Thyroid gland (tissue), 4 donors: ENCODE measurements at regions not wholly inside any gene's neighbourhood (a gene's known extent, or its start where the extent isn't known, plus 50 kb on each side); places are given as distances from the start of the nearest gene placed in this dataset.

ENCODE experiments used
- DNase-seq, 2 donors: peaks; one replicate each; pipeline ENCODE4 v3.0.0-alpha.2; 2019
- H3K27ac ChIP-seq, 3 donors: fragments of 200-600 bp; sonication (generic); 1 replicate in 2 of 3; 2 replicates in 1 of 3; pipeline ENCODE4 v1.5.1; 2016 to 2019; ENCODE audit warnings: mild to moderate bottlenecking in 1 of 3, moderate library complexity in 1 of 3
- H3K27me3 ChIP-seq: fragments of 200-600 bp; sonication (generic); one replicate; pipeline ENCODE4 v1.5.1; 2019
- H3K36me3 ChIP-seq, 2 donors: fragments of 200-600 bp; sonication (generic); one replicate each; pipeline ENCODE4 v1.5.1; 2016 to 2019
- H3K4me1 ChIP-seq, 2 donors: fragments of 200-600 bp; sonication (generic); one replicate each; pipeline ENCODE4 v1.5.1; 2017 to 2019
- H3K4me3 ChIP-seq, 3 donors: fragments of 200-600 bp; sonication (generic); replicated peaks in 1 of 3; 1 replicate in 2 of 3; 2 replicates in 1 of 3; pipeline ENCODE4 v1.5.1; 2016; ENCODE audit warnings: mild to moderate bottlenecking in 1 of 3
- H3K9me3 ChIP-seq: fragments of 200-600 bp; sonication (generic); one replicate; pipeline ENCODE4 v1.5.1; 2017
- CTCF ChIP-seq, 6 experiments: fragments of 200-600 bp in 3 of 6; fragments of 450-650 bp in 3 of 6; sonication (generic) in 3 of 6; IDR thresholded peaks; one replicate each; pipeline ENCODE4 v1.5.1; 2016 to 2019; ENCODE audit warnings: antibody characterized with exemption in 6 of 6, mild to moderate bottlenecking in 2 of 6, inconsistent platforms in 1 of 6, moderate library complexity in 1 of 6
- POLR2A ChIP-seq, 2 donors: fragments of 450-650 bp; IDR thresholded peaks; one replicate each; pipeline ENCODE4 v1.6.1; 2017; ENCODE audit warnings: antibody characterized with exemption in 2 of 2, mild to moderate bottlenecking in 2 of 2, moderate library complexity in 1 of 2
- WGBS, 2 donors: methylation state at CpG; one replicate each; pipeline ENCODE4 v1.1.5; 2017; 5-methylcytosine and 5-hydroxymethylcytosine counted together
- intact Hi-C: fragments of 100-400 bp; cut with DNase I; formaldehyde crosslinking; loops from one replicate; pipeline ENCODE4 v1.15.1; 2023

GRCh38 chr2:164429354-164429753, 191.9 kb downstream of the GRB14 start:
- no peaks in the 10 kb centered on the region for H3K9me3 ChIP-seq
- no peaks in the 10 kb centered on the region for H3K36me3 ChIP-seq
- intact Hi-C loops, result no loop called here
- TF ChIP-seq POLR2A (IDR thresholded peaks at IDR 0.05), result no peak
- TF ChIP-seq CTCF (IDR thresholded peaks at IDR 0.05), result no peak
- no peak overlapping the region for H3K4me3 ChIP-seq
- H3K4me1 ChIP-seq, result no peaks in the 10 kb centered on the region
- DNase-seq, result no peak
- H3K27me3 ChIP-seq, result no peaks in the 10 kb centered on the region
- H3K27ac ChIP-seq, result no peak overlapping the region
- WGBS, 2 donors, result 79% methylated on average over 2 of the region's 2 CpGs

- no peaks in the 10 kb centered on the region for H3K9me3 ChIP-seq
- no peaks in the 10 kb centered on the region for H3K4me1 ChIP-seq
- no peak overlapping the region for H3K4me3 ChIP-seq
- H3K27me3 ChIP-seq, result no peaks in the 10 kb centered on the region
- TF ChIP-seq CTCF (IDR thresholded peaks at IDR 0.05) (no peak), POLR2A (IDR thresholded peaks at IDR 0.05) (no peak)
- whole genome bisulfite sequencing, 2 donors, result 96 to 98% methylated on average over 7 of the region's 7 CpGs
- intact Hi-C loops, result no loop called here
- no peak for DNase-seq
- H3K27ac ChIP-seq, result no peak overlapping the region
- no peaks in the 10 kb centered on the region for H3K36me3 ChIP-seq
These were observed 194.2 kb downstream of the GRB14 start for GRCh38 chr2:164427111-164427510.

GRCh38 chr2:164420787-164421186, 200.5 kb downstream of the GRB14 start:
- H3K27me3 ChIP-seq, result no peaks in the 10 kb centered on the region
- no peak overlapping the region for H3K4me3 ChIP-seq
- intact Hi-C loops, result no loop called here
- TF ChIP-seq CTCF (IDR thresholded peaks at IDR 0.05), result no peak
- no peak for TF ChIP-seq POLR2A (IDR thresholded peaks at IDR 0.05)
- H3K9me3 ChIP-seq, result no peaks in the 10 kb centered on the region
- no peaks in the 10 kb centered on the region for H3K36me3 ChIP-seq
- no peaks in the 10 kb centered on the region for H3K4me1 ChIP-seq
- 95 to 97% methylated on average over 5 of the region's 5 CpGs for WGBS, 2 donors
- H3K27ac ChIP-seq, result no peak overlapping the region
- no peak for DNase-seq

- 89 to 94% methylated on average over 2 of the region's 2 CpGs for WGBS, 2 donors
- Histone ChIP-seq H3K27me3 (no peaks in the 10 kb centered on the region), H3K9me3 (no peaks in the 10 kb centered on the region), H3K36me3 (no peaks in the 10 kb centered on the region), H3K4me1 (no peaks in the 10 kb centered on the region), H3K4me3 (no peak overlapping the region), H3K27ac (no peak overlapping the region)
- no peak for DNase-seq
- intact Hi-C loops, result no loop called here
- TF ChIP-seq CTCF (IDR thresholded peaks at IDR 0.05) (no peak), POLR2A (IDR thresholded peaks at IDR 0.05) (no peak)
These were observed 208.5 kb downstream of the GRB14 start for GRCh38 chr2:164412831-164413230.

- H3K27me3 ChIP-seq, result no peaks in the 10 kb centered on the region
- no peak overlapping the region for H3K4me3 ChIP-seq
- H3K36me3 ChIP-seq, result no peaks in the 10 kb centered on the region
- no peaks in the 10 kb centered on the region for H3K9me3 ChIP-seq
- peaks cover 5 to 6% of the 10 kb centered on the region in 2 donors for H3K4me1 ChIP-seq
- DNase-seq, result no peak
- WGBS, 2 donors, result 83 to 96% methylated on average over 6 of the region's 6 CpGs
- intact Hi-C loops, result no loop called here
- no peak overlapping the region for H3K27ac ChIP-seq
- no peak for TF ChIP-seq CTCF (IDR thresholded peaks at IDR 0.05)
- no peak for TF ChIP-seq POLR2A (IDR thresholded peaks at IDR 0.05)
These were observed 231.9 kb downstream of the GRB14 start for GRCh38 chr2:164389411-164389810.
